Parathyroid adenoma (tissue), 2 donors: ENCODE measurements at regions not wholly inside any gene's neighbourhood (a gene's known extent, or its start where the extent isn't known, plus 50 kb on each side); places are given as distances from the start of the nearest gene placed in this dataset.

ENCODE experiments used
- H2AFZ ChIP-seq: fragments of 300-600 bp; sonication (generic); one replicate; pipeline ENCODE4 v1.7.0; 2017; ENCODE audit warnings: antibody characterized with exemption, mild to moderate bottlenecking
- H3K27ac ChIP-seq: fragments of 300-600 bp; sonication (generic); one replicate; pipeline ENCODE4 v1.7.0; 2017
- H3K27me3 ChIP-seq: fragments of 300-600 bp; sonication (generic); one replicate; pipeline ENCODE4 v1.7.0; 2017; ENCODE audit warnings: low read length; ENCODE audit not compliant: control insufficient read depth, insufficient read depth
- H3K36me3 ChIP-seq: fragments of 300-600 bp; sonication (generic); one replicate; pipeline ENCODE4 v1.7.0; 2017; ENCODE audit warnings: low read length; ENCODE audit not compliant: control insufficient read depth, insufficient read depth
- H3K4me1 ChIP-seq: fragments of 300-600 bp; sonication (generic); one replicate; pipeline ENCODE4 v1.7.0; 2017; ENCODE audit warnings: control low read depth
- H3K4me2 ChIP-seq: fragments of 300-600 bp; sonication (generic); one replicate; pipeline ENCODE4 v1.7.0; 2017; ENCODE audit warnings: low read length
- H3K4me3 ChIP-seq: fragments of 300-600 bp; sonication (generic); one replicate; pipeline ENCODE4 v1.7.0; 2017; ENCODE audit warnings: low read depth, low read length
- H3K79me2 ChIP-seq: fragments of 300-600 bp; sonication (generic); one replicate; pipeline ENCODE4 v1.7.0; 2017; ENCODE audit warnings: control low read depth
- H3K9ac ChIP-seq: fragments of 300-600 bp; sonication (generic); one replicate; pipeline ENCODE4 v1.7.0; 2017; ENCODE audit warnings: mild to moderate bottlenecking
- H3K9me3 ChIP-seq: fragments of 300-600 bp; sonication (generic); one replicate; pipeline ENCODE4 v1.7.0; 2017; ENCODE audit warnings: low read length; ENCODE audit not compliant: control insufficient read depth
- CTCF ChIP-seq: fragments of 300-600 bp; sonication (generic); IDR thresholded peaks from one replicate; pipeline ENCODE4 v1.7.0; 2017; ENCODE audit warnings: antibody characterized with exemption, mild to moderate bottlenecking
- donor health status: primary hyperparathyroidism.

- no peak overlapping the region for H3K9ac ChIP-seq
- H3K79me2 ChIP-seq: no peaks in the 10 kb centered on the region
- TF ChIP-seq CTCF: no peak
- no peaks in the 10 kb centered on the region for H3K27me3 ChIP-seq
- no peaks in the 10 kb centered on the region for H3K4me1 ChIP-seq
- no peak overlapping the region for H2AFZ ChIP-seq
- no peak overlapping the region for H3K27ac ChIP-seq
- no peak overlapping the region for H3K4me3 ChIP-seq
- H3K9me3 ChIP-seq: no peaks in the 10 kb centered on the region
- H3K36me3 ChIP-seq: no peaks in the 10 kb centered on the region
- H3K4me2 ChIP-seq: no peak overlapping the region
Observed at GRCh38 chr22:48697223-48697622, 1130.5 kb downstream of the BRD1 start.

GRCh38 chr22:48696371-48696770 is 1131.3 kb downstream of the BRD1 start:
- Histone ChIP-seq H3K79me2 (no peaks in the 10 kb centered on the region), H3K4me2 (no peak overlapping the region), H3K27me3 (no peaks in the 10 kb centered on the region), H3K9ac (no peak overlapping the region), H3K9me3 (no peaks in the 10 kb centered on the region), H3K4me1 (no peaks in the 10 kb centered on the region), H3K4me3 (no peak overlapping the region), H2AFZ (no peak overlapping the region), H3K36me3 (no peaks in the 10 kb centered on the region), H3K27ac (no peak overlapping the region)
- TF ChIP-seq CTCF: no peak

GRCh38 chr22:48695731-48696305 is 1131.9 kb downstream of the BRD1 start:
- Histone ChIP-seq H3K4me3 (no peak overlapping the region), H3K79me2 (no peaks in the 10 kb centered on the region), H3K9ac (no peak overlapping the region), H3K9me3 (no peaks in the 10 kb centered on the region), H3K36me3 (no peaks in the 10 kb centered on the region), H3K4me2 (no peak overlapping the region), H3K27me3 (no peaks in the 10 kb centered on the region), H3K27ac (no peak overlapping the region), H3K4me1 (no peaks in the 10 kb centered on the region), H2AFZ (no peak overlapping the region)
- TF ChIP-seq CTCF: no peak

GRCh38 chr22:48695251-48695650 is 1132.4 kb downstream of the BRD1 start:
- Histone ChIP-seq H3K36me3 (no peaks in the 10 kb centered on the region), H3K9ac (no peak overlapping the region), H3K79me2 (no peaks in the 10 kb centered on the region), H3K4me2 (no peak overlapping the region), H3K4me3 (no peak overlapping the region), H3K27me3 (no peaks in the 10 kb centered on the region), H3K27ac (no peak overlapping the region), H2AFZ (no peak overlapping the region), H3K4me1 (no peaks in the 10 kb centered on the region), H3K9me3 (no peaks in the 10 kb centered on the region)
- TF ChIP-seq CTCF: no peak

- no peaks in the 10 kb centered on the region for H3K4me1 ChIP-seq
- H3K79me2 ChIP-seq: no peaks in the 10 kb centered on the region
- no peaks in the 10 kb centered on the region for H3K27me3 ChIP-seq
- H3K36me3 ChIP-seq: no peaks in the 10 kb centered on the region
- H3K4me2 ChIP-seq: no peak overlapping the region
- no peak overlapping the region for H2AFZ ChIP-seq
- no peak overlapping the region for H3K4me3 ChIP-seq
- H3K27ac ChIP-seq: no peak overlapping the region
- TF ChIP-seq CTCF: no peak
- no peaks in the 10 kb centered on the region for H3K9me3 ChIP-seq
- no peak overlapping the region for H3K9ac ChIP-seq
Observed at GRCh38 chr22:48694296-48694883, 1133.3 kb downstream of the BRD1 start.
